ENCODE measurements at regions not wholly inside any gene's neighbourhood (a gene's known extent, or its start where the extent isn't known, plus 50 kb on each side); places are given as distances from the start of the nearest gene placed in this dataset.
"Not testable (repeated sequence)": the region's sequence is repeated elsewhere in the genome, so short reads cannot be mapped to it uniquely, and the experiment has no call there.

GRCh38 chr10:64041989-64042490 is 520.8 kb downstream of the REEP3 start:
- H3K36me3 ChIP-seq (ENCODE audit: control insufficient read depth in 5 of 5, insufficient read depth in 5 of 5, low read length in 5 of 5) = no peaks in the 10 kb centered on the region
- peak overlapping the region in 1 of 5 donors; percentile 63 for H3K9ac ChIP-seq (ENCODE audit: low read length in 5 of 5)
- peak overlapping the region in 2 of 5 donors; percentile 52 to 55 for H3K4me3 ChIP-seq (ENCODE audit: low read depth in 1 of 5, low read length in 5 of 5)
- peaks cover 0 to 11% (median 6%) of the 10 kb centered on the region in 5 donors for H3K27me3 ChIP-seq (ENCODE audit: control insufficient read depth in 5 of 5, insufficient read depth in 4 of 5, low read length in 5 of 5)
- H3K9me3 ChIP-seq (ENCODE audit: control insufficient read depth in 5 of 5, low read length in 5 of 5) = no peaks in the 10 kb centered on the region
- H3K4me1 ChIP-seq (ENCODE audit: control insufficient read depth in 5 of 5, insufficient read depth in 5 of 5, low read length in 5 of 5) = peaks cover 0 to 17% (median 11%) of the 10 kb centered on the region in 5 donors
- no peak overlapping the region for H3K27ac ChIP-seq (ENCODE audit: low read depth, low read length)

GRCh38 chr10:64044098-64044497 is 522.9 kb downstream of the REEP3 start:
- Histone ChIP-seq H3K9me3 (ENCODE audit: control insufficient read depth in 5 of 5, low read length in 5 of 5) (no peaks in the 10 kb centered on the region), H3K36me3 (ENCODE audit: control insufficient read depth in 5 of 5, insufficient read depth in 5 of 5, low read length in 5 of 5) (no peaks in the 10 kb centered on the region), H3K4me1 (ENCODE audit: control insufficient read depth in 5 of 5, insufficient read depth in 5 of 5, low read length in 5 of 5) (peaks cover 0 to 14% (median 11%) of the 10 kb centered on the region in 5 donors), H3K4me3 (ENCODE audit: low read depth in 1 of 5, low read length in 5 of 5) (no peak overlapping the region), H3K27me3 (ENCODE audit: control insufficient read depth in 5 of 5, insufficient read depth in 4 of 5, low read length in 5 of 5) (peaks cover 0 to 1% (median 0%) of the 10 kb centered on the region in 5 donors), H3K27ac (ENCODE audit: low read depth, low read length) (no peak overlapping the region), H3K9ac (ENCODE audit: low read length in 5 of 5) (no peak overlapping the region)

- H3K4me1 ChIP-seq (ENCODE audit: control insufficient read depth in 5 of 5, insufficient read depth in 5 of 5, low read length in 5 of 5) = peaks cover 0 to 14% (median 11%) of the 10 kb centered on the region in 5 donors
- not testable (repeated sequence) for H3K9ac ChIP-seq (ENCODE audit: low read length in 5 of 5)
Measured at GRCh38 chr10:64044957-64045632, 523.9 kb downstream of the REEP3 start.

GRCh38 chr10:64054392-64054791 is 533.2 kb downstream of the REEP3 start:
- no peaks in the 10 kb centered on the region for H3K36me3 ChIP-seq (ENCODE audit: control insufficient read depth in 5 of 5, insufficient read depth in 5 of 5, low read length in 5 of 5)
- no peak overlapping the region for H3K9ac ChIP-seq (ENCODE audit: low read length in 5 of 5)
- H3K27me3 ChIP-seq (ENCODE audit: control insufficient read depth in 5 of 5, insufficient read depth in 4 of 5, low read length in 5 of 5) = no peaks in the 10 kb centered on the region
- H3K4me3 ChIP-seq (ENCODE audit: low read depth in 1 of 5, low read length in 5 of 5) = no peak overlapping the region
- no peaks in the 10 kb centered on the region for H3K4me1 ChIP-seq (ENCODE audit: control insufficient read depth in 5 of 5, insufficient read depth in 5 of 5, low read length in 5 of 5)
- no peak overlapping the region for H3K27ac ChIP-seq (ENCODE audit: low read depth, low read length)
- H3K9me3 ChIP-seq (ENCODE audit: control insufficient read depth in 5 of 5, low read length in 5 of 5) = no peaks in the 10 kb centered on the region

More at GRCh38 chr10:64044957-64045632, 523.9 kb downstream of the REEP3 start:
- not testable (repeated sequence) for H3K27me3 ChIP-seq (ENCODE audit: control insufficient read depth in 5 of 5, insufficient read depth in 4 of 5, low read length in 5 of 5); H3K9me3 ChIP-seq (ENCODE audit: control insufficient read depth in 5 of 5, low read length in 5 of 5); H3K4me3 ChIP-seq (ENCODE audit: low read depth in 1 of 5, low read length in 5 of 5); H3K36me3 ChIP-seq (ENCODE audit: control insufficient read depth in 5 of 5, insufficient read depth in 5 of 5, low read length in 5 of 5); H3K27ac ChIP-seq (ENCODE audit: low read depth, low read length)

- H3K27me3 ChIP-seq (ENCODE audit: control insufficient read depth in 5 of 5, insufficient read depth in 4 of 5, low read length in 5 of 5) = no peaks in the 10 kb centered on the region
- no peaks in the 10 kb centered on the region for H3K36me3 ChIP-seq (ENCODE audit: control insufficient read depth in 5 of 5, insufficient read depth in 5 of 5, low read length in 5 of 5)
- no peaks in the 10 kb centered on the region for H3K4me1 ChIP-seq (ENCODE audit: control insufficient read depth in 5 of 5, insufficient read depth in 5 of 5, low read length in 5 of 5)
- no peaks in the 10 kb centered on the region for H3K9me3 ChIP-seq (ENCODE audit: control insufficient read depth in 5 of 5, low read length in 5 of 5)
- no peak overlapping the region for H3K27ac ChIP-seq (ENCODE audit: low read depth, low read length)
- no peak overlapping the region for H3K4me3 ChIP-seq (ENCODE audit: low read depth in 1 of 5, low read length in 5 of 5)
- no peak overlapping the region for H3K9ac ChIP-seq (ENCODE audit: low read length in 5 of 5)
Measured at GRCh38 chr10:64059884-64060283, 538.7 kb downstream of the REEP3 start.

- H3K9me3 ChIP-seq (ENCODE audit: control insufficient read depth in 5 of 5, low read length in 5 of 5) = no peaks in the 10 kb centered on the region
- no peak overlapping the region for H3K9ac ChIP-seq (ENCODE audit: low read length in 5 of 5)
- H3K4me3 ChIP-seq (ENCODE audit: low read depth in 1 of 5, low read length in 5 of 5) = no peak overlapping the region
- no peaks in the 10 kb centered on the region for H3K36me3 ChIP-seq (ENCODE audit: control insufficient read depth in 5 of 5, insufficient read depth in 5 of 5, low read length in 5 of 5)
- no peak overlapping the region for H3K27ac ChIP-seq (ENCODE audit: low read depth, low read length)
- H3K4me1 ChIP-seq (ENCODE audit: control insufficient read depth in 5 of 5, insufficient read depth in 5 of 5, low read length in 5 of 5) = no peaks in the 10 kb centered on the region
- H3K27me3 ChIP-seq (ENCODE audit: control insufficient read depth in 5 of 5, insufficient read depth in 4 of 5, low read length in 5 of 5) = no peaks in the 10 kb centered on the region
Measured at GRCh38 chr10:64060389-64060788, 539.2 kb downstream of the REEP3 start.

- Histone ChIP-seq H3K27me3 (ENCODE audit: control insufficient read depth in 5 of 5, insufficient read depth in 4 of 5, low read length in 5 of 5) (no peaks in the 10 kb centered on the region), H3K4me1 (ENCODE audit: control insufficient read depth in 5 of 5, insufficient read depth in 5 of 5, low read length in 5 of 5) (peaks cover 0 to 4% (median 0%) of the 10 kb centered on the region in 5 donors), H3K4me3 (ENCODE audit: low read depth in 1 of 5, low read length in 5 of 5) (no peak overlapping the region), H3K27ac (ENCODE audit: low read depth, low read length) (no peak overlapping the region), H3K36me3 (ENCODE audit: control insufficient read depth in 5 of 5, insufficient read depth in 5 of 5, low read length in 5 of 5) (no peaks in the 10 kb centered on the region), H3K9me3 (ENCODE audit: control insufficient read depth in 5 of 5, low read length in 5 of 5) (no peaks in the 10 kb centered on the region), H3K9ac (ENCODE audit: low read length in 5 of 5) (no peak overlapping the region)
Measured at GRCh38 chr10:64062793-64063192, 541.6 kb downstream of the REEP3 start.

- H3K36me3 ChIP-seq (ENCODE audit: control insufficient read depth in 5 of 5, insufficient read depth in 5 of 5, low read length in 5 of 5) = no peaks in the 10 kb centered on the region
- H3K27me3 ChIP-seq (ENCODE audit: control insufficient read depth in 5 of 5, insufficient read depth in 4 of 5, low read length in 5 of 5) = peaks cover 0 to 2% (median 0%) of the 10 kb centered on the region in 5 donors
- no peak overlapping the region for H3K27ac ChIP-seq (ENCODE audit: low read depth, low read length)
- no peak overlapping the region for H3K4me3 ChIP-seq (ENCODE audit: low read depth in 1 of 5, low read length in 5 of 5)
- H3K9ac ChIP-seq (ENCODE audit: low read length in 5 of 5) = no peak overlapping the region
- no peaks in the 10 kb centered on the region for H3K9me3 ChIP-seq (ENCODE audit: control insufficient read depth in 5 of 5, low read length in 5 of 5)
- H3K4me1 ChIP-seq (ENCODE audit: control insufficient read depth in 5 of 5, insufficient read depth in 5 of 5, low read length in 5 of 5) = peaks cover 0 to 4% (median 0%) of the 10 kb centered on the region in 5 donors
Measured at GRCh38 chr10:64067009-64067606, 545.9 kb downstream of the REEP3 start.

- H3K4me3 ChIP-seq (ENCODE audit: low read depth in 1 of 5, low read length in 5 of 5) = no peak overlapping the region
- no peaks in the 10 kb centered on the region for H3K9me3 ChIP-seq (ENCODE audit: control insufficient read depth in 5 of 5, low read length in 5 of 5)
- H3K36me3 ChIP-seq (ENCODE audit: control insufficient read depth in 5 of 5, insufficient read depth in 5 of 5, low read length in 5 of 5) = no peaks in the 10 kb centered on the region
- no peak overlapping the region for H3K27ac ChIP-seq (ENCODE audit: low read depth, low read length)
- H3K27me3 ChIP-seq (ENCODE audit: control insufficient read depth in 5 of 5, insufficient read depth in 4 of 5, low read length in 5 of 5) = peaks cover 0 to 2% (median 0%) of the 10 kb centered on the region in 5 donors
- H3K9ac ChIP-seq (ENCODE audit: low read length in 5 of 5) = no peak overlapping the region
- H3K4me1 ChIP-seq (ENCODE audit: control insufficient read depth in 5 of 5, insufficient read depth in 5 of 5, low read length in 5 of 5) = peaks cover 0 to 4% (median 0%) of the 10 kb centered on the region in 5 donors
Measured at GRCh38 chr10:64067859-64068258, 546.7 kb downstream of the REEP3 start.

GRCh38 chr10:64070241-64070640 is 549.0 kb downstream of the REEP3 start:
- Histone ChIP-seq H3K36me3 (ENCODE audit: control insufficient read depth in 5 of 5, insufficient read depth in 5 of 5, low read length in 5 of 5) (no peaks in the 10 kb centered on the region), H3K4me3 (ENCODE audit: low read depth in 1 of 5, low read length in 5 of 5) (no peak overlapping the region), H3K4me1 (ENCODE audit: control insufficient read depth in 5 of 5, insufficient read depth in 5 of 5, low read length in 5 of 5) (peaks cover 0 to 4% (median 0%) of the 10 kb centered on the region in 5 donors), H3K9ac (ENCODE audit: low read length in 5 of 5) (no peak overlapping the region), H3K27ac (ENCODE audit: low read depth, low read length) (no peak overlapping the region), H3K27me3 (ENCODE audit: control insufficient read depth in 5 of 5, insufficient read depth in 4 of 5, low read length in 5 of 5) (peaks cover 0 to 2% (median 0%) of the 10 kb centered on the region in 5 donors), H3K9me3 (ENCODE audit: control insufficient read depth in 5 of 5, low read length in 5 of 5) (no peaks in the 10 kb centered on the region)
